OCI-M1 (cell line): ENCODE measurements at regions not wholly inside any gene's neighbourhood (a gene's known extent, or its start where the extent isn't known, plus 50 kb on each side); places are given as distances from the start of the nearest gene placed in this dataset.

Experiments used
- DNase-seq: peaks from one replicate; lab custom pipeline; 2025; lab: John Stamatoyannopoulos, UW

DNA sequence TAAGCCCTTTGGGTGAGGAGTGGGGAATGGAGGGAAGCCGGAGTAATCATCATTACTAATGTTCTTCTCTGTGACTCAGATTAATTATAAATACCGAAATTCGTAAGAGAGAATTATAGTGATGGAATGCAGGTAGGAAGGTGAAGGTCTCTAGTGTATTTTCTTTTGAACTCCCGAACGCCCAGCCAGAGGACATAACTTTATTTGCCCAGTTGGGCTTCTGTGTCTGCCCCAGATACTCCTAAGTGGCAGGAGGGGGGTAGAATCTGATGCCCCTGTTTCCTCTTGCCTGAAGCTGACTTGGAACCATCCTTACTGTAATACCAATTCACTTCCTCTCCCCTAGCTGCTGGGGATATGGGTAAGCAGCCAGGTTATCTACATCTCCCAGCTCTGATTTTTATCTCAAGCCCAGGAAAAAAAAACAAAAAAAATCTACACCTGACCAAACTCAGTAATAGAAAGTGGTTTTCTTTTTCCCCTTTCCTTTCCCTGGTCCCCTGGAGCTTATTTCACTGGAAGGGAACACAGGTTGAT is 84.4 kb upstream of the CISTR start:
- DNase-seq, result no peak

DNA sequence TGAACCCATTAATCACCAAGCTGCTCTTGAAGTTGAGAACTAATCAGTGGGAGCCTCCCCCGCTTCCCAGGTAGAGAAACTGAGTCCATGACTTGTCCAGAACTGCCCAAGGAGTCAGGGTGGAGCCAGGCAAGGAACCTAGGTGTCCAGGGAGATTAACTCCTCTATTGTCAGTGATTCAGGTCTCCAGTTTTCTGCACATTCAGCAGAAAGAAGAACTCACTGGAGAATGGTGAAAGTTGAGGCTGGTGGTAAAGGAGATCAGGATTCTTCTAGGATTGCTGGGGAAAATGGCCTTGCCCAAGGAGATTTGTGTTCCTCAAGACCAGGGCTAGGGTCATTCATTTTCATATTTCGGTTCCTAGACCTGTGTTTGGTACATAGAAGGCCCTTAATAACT is 87.2 kb upstream of the CISTR start:
- DNase-seq, result no peak

DNA sequence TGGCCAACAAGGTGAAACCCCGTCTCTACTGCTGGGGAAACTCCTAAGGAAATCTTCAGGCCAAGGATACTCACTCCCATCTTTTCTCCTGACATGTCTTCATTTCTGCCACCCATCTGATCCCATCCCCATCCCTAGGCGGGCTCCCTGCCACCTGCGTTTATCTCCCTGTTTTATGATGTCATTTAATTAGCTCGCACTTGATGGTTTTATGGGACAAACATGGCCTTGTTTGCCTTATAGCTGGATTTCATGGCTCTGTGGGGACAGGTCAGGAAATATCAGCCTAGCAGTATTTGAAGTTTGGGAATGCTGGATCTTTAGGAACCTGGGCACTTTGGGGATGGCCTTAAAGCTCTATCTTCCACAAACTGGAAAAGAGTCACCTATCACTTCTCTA is 88.5 kb upstream of the CISTR start:
- no peak for DNase-seq

DNA sequence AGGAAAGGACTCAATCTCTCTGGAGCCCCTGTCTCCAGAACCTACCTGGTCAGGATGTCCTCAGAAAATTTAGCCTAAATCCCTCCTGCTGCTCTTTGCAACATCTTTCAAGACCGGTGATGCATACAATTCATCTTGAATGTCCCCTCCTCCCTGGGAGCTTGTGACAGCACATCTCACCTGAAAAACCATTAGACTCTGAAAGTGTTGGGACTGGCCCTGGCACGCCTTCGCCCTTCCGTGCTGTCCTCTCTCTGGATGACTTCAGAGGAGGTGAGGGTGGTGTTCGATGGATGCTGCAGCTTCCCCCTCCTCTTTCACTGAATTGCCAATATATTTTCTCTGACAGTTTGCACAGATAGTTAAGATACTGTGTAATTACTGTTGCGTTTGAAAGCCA is 90.9 kb upstream of the CISTR start:
- no peak for DNase-seq

DNA sequence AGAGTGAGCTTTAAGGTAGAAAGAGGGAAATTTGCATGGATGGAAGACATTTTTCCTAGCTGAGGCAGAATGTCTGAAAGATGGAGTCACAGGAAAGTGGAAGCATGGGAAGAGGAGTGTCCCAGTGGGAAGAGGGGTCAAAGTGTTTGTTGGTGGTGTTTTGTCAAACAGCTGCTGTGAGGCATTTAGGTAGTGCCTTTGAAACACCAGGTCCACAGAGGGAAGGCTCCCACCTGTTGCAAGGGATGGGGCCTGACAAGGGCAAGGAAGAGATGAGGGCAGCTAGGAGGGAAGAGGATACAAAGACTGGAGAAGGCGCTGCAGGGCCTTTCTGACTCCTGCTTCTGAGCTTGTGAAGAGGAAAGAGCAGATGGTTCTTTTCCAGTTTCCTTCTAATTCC is 91.8 kb upstream of the CISTR start:
- DNase-seq, result no peak

DNA sequence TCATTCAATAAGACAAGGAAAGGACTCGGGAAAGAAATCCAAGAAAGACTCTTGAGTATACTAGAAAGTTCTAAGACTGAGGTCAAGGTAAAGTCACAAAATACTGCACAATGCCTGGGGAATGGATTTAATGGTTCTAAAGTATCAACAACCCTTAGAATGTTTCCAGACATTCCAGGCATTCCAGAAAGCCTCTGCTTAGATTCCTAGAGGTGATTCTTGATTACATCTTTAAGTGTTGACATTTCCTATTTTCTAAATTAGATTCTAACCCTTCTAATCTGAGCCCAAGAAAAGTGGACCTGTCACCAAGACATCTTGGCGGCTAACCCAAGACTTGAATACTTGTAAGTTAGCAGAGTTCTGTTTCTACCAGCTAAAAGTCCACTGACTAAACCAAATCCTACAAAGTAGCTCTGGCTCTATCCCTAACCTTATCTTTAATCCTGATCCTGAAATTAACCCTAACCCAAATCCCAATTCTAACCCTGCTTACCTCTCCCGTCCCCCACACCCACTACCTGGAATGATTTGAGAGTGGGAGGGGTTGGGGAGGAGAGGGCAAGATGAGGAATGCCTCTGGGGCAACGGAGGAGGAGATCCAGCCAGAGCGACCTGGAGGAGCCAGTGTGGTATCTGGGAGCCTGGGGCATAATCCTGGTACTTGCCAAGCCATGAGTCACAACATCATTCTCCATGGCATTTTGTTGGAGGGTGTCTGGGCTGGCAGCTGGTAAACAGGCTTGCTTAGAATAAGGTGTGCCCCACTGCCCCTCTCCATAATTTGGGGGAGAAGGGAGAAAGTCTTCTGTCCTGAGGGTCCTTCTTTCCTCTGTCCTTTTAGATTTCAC is 93.4 kb upstream of the HOXC13 start:
- no peak for DNase-seq

DNA sequence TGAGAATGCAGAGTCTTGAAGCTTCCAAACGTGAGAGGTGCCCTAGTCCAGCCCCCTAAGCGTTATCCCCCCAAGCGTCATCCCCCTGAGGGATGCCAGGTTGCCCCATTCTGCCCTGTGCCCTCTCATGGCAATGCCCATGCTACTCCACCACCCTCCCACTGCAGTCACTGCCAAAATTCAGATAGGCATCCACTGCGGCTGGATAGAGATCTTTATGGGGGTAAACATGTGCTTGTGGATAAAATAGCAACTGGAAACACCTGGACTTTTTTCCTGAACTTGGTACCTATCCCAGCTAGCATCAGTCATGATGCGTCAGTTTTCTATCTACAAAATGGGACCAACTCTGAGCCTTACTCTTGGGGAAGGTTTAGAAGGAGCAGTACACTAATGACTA is 92.7 kb upstream of the HOXC13 start:
- DNase-seq, result no peak

DNA sequence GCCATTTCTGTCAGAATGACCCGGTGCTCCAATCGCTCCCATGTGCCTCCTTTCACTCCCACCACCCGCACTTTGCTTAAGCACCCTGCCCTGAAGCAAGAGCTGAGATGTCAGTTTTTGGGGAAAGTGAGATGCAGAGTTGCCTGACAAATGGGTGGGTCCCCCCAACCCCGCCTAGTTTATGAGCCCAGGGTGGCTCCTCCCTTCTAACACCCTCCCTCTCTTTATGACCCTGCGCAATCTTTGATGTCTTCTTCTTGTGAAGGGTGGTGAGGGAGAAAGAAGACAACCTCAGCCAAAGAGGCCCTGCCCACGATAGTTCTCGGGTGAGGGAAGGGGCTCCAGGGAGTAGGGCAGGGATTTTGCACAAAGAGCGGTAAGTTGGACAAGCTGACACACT is 89.5 kb upstream of the HOXC13 start:
- DNase-seq, result no peak

DNA sequence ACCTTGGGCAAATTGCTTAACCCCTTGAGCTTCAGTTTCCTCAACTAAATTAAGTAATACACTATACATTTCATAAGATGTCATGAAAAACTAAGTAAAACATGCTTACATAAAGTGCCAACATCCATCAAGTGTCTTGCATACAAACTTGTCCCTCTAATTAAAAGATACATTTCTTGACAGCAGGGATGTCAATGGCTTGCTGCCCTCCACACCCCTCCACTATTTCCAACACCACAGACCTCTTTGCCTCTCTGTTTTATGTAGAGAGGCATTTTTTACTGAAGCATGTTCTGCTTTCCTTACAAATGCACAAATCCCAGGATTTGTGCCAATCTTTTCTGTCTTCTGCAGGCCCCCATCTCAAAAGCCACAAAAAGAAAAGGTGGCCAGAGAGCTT is 89.0 kb upstream of the HOXC13 start:
- no peak for DNase-seq

DNA sequence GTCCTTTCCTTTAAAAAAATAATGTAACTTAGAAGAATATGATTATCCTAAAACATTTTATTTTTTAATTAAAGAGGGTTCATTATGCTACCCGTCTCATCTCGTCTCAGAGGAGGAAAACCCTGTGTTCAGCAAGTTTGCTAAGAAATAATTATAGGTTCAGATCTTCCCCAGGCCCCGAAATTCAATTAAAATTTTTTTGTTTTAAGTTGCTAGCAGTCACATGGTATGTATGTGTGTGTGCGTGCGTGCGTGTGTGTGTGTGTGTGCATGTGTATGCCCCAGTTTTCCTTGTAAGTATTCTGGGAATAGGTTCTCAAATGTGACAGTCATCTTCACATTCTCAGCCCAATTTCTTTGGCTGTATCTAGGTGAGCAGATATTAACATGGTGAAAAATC is 86.6 kb upstream of the HOXC13 start:
- DNase-seq, result no peak

DNA sequence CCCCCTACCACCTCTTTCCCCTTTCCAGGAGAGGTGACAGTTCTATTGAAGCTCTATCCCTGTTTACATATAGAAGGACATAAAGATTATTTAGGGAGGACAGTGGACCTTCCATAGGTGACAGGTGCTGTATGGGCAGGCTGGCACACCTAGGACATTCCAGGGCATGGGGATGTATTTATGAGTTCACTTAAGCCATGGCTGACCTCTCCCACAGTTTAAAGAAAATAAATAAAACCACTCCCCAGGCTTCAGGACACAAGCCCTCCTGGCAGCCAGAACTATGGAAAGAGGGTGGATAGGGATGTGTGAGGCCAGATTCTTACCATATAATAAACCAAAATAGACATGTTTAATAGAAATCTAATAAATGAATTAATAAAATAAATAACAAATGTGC is 85.6 kb upstream of the HOXC13 start:
- no peak for DNase-seq

DNA sequence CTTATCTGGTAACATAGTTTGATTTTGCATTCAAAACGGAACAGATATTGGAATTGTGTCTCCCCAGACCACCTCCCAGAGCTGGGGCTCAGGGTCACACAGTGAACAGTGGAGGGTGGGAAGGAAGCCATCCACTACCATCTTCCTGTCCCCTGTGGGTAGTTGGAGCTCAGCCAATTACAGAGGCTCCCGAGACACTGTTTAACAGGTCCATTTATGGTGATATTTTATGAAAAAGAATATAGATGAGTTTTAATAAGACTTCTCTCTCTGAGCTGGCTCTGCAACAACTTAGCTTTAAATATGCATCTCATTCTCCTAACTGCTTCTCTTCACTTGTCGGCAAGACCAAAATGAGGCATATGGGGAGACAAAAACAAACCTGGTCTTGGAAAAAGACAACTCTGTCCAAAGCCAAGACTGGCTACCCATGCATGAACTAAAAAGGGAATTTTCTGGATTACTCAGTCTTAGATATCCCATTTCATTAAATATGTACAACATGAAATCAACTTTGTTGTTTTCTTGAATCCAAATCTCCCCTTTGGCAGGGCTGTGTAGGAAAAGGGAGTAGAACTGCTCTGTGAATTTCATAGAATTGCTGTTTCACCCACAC is 83.8 kb upstream of the HOXC13 start:
- DNase-seq, result no peak

DNA sequence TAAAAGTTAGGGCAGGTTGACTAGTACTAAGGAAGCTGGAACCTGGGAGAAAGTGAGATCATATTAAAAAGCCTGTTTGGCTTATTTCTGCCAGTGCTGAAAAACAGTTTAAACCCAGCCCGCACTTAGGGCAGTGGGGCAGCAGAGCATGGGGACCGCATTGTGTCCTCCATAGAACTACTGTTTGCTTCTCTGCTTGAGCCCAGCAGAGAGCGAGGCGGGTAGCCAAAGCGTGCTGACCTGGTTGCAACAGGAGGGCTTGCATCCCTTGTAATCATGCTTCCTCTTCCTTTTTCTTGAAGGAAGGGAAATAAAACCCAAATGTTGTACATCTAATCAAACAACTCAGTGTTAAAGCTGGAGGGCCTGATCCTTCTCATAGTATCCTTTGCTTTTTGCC is 82.5 kb upstream of the HOXC13 start:
- no peak for DNase-seq

DNA sequence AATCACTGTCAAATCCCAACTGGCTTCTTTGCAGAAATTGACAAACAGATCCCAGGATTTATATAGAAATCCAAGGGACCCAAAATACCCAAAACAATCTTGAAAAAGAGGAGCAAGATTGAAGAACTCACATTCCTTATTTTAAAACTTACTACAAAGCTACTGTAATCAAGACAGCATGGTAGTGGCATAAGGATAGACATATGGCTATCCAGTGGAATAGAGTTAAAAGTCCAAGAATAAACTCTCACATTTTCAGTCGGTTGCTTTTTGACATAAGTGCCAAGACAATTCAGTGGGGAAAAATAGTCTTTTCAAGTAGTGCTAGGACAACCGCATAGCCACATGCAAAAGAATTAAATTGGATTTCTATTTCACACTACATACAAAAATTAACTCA is 81.0 kb upstream of the HOXC13 start:
- no peak for DNase-seq

DNA sequence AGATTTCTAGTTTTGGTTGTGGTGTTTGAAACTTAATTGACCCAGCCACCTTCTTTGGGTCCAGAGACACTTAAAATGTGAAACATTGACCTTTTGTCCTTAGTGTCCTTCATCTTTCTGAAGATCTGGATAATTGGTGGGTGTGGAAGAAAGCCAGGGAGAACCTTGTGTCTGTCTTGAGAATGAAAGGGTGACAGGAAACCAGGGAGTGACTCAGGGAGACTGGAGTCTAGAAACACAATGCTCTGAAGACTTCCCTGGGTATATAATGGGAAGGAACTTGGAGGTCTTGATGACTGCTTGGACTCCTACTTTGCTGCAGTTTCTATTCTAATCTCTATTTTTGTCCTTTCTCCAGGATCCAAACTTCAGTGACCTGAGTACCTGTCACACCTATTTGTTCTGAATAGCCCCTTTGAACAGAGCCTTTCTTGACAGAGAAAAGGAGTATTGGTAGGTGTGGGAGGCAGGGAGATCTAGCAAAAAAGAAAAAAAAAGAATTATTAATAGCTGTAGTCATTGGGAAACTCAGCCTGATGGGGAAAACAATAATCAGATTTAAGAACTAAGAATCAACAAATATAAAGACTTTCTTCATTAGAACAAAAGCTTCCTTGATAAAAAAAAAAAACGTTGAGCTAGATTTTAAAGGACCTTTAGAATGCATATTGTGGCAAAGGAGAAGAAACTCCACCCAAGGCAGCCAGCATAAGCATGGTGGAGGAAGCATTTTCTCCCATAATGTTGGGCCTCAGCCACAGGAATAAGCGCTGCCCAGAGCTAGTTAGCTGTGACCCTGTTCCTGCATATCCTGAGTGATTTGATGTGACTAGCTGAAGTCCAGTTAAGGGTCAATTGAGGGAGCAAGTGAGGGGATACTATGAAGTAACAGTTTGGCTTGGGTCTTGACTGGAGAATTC is 77.9 kb upstream of the HOXC13 start:
- DNase-seq, result no peak

DNA sequence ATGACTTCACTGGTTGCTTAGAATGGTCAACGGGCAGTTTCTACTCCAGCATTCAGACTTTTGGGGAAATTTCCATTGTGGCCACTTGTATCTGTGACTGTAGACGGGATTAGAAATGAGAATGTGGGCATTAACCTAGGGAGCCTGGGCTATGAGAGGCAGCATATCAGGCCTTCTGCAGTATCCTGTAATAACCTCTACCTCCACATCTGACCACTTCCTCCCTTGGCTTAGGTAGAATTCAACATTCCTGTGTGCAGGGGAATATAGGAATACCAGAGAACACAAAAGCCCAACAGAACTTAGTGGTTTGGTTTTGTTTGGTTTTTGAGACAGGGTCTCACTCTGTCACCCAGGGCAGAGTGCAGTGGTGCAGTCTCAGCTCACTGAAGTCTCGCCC is 76.4 kb upstream of the HOXC13 start:
- DNase-seq, result no peak

DNA sequence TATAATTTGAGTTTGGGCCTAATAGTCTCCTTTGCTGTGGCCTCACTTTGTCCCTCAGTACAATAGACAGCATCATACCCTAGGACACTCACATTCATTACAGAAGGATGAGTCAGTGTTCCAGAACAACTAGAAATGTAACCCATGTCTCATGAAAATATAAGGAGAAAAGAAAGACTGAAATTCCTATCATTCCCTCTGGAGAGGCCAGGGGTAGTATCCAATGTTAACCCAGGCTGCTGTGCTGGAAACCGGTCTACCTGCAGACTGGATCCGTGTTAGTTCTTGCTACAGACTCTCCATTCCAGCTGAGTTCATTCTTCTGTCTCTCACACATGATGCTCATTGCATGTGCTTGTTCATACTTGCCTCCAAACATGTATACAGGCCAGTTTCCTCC is 75.8 kb upstream of the HOXC13 start:
- no peak for DNase-seq

DNA sequence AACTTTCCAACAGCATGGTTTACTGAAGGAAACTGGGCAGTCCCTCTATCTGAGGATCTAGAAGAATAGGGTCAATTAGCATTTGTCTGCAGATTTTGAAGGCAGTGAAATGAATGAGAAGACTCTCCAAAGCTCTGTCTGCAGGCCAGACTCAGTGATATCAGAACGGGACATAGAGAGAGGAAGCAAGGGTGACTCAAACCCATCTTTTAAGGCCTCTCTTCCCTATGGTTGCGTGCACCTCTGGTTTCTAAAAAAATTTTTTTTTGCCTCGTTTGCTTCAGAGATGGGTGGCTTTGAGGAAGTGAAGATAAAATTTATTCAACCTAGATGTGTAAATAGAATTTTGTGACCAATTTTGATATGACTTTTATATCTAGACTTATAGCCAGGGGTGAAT is 71.9 kb upstream of the HOXC13 start:
- no peak for DNase-seq

DNA sequence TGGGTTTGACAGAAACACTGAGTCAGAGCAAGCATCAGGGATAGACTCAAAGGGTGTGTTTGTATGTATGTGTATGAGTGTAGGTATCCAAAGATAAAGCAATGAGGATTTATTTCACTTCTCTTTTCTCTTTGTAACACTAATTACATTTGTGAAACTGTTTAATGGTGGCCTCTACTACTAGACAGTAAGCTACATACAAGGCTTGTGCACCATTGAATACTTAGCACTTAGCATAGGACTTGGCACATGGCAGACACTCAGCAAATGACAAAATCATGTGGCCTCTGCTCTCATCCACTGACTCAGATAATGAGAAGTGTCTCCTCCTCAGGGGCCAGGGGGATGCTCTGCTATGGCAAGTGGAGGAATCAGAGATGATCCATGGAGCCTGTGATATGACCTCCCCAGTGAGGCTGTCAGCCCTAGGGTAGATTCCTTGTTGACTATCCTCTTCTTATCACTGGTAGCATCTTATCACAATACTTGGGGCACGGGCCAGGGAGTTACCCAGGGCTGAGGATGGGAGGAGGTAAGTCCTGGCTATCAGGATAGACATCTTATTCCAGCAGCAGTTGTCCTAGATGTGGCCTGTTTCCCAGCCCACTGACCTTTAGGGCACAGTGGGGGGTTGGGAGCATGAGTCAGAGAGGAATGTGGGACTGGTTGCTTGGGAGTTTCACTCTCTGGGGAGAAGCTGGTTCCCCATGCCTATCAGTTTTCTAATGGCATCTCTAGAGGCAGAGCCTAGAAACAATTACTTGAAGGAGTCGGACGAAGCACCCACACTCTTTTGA is 71.2 kb upstream of the HOXC13 start:
- no peak for DNase-seq

DNA sequence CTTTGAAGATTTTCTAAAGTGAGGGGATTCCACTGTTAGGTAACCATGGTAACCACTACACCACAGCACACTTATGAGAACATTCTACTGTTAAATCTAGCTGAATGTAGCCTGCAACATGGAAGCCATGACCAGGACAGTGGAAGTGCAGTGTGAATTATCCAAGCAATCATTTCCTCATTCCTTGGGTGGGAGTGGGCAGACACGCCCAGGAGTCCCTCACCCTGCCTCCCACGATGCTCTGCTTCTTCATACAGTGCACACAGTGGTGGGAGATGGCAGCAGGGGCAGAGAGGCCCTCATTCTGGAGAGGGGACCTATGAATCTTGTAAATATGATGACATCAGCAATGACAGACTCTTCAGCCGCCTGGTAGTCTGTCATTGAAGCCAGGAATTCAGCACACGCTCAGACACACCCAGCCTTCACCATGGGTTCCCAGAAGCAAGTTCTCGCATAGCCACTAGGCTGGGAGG is 70.1 kb upstream of the HOXC13 start:
- no peak for DNase-seq

DNA sequence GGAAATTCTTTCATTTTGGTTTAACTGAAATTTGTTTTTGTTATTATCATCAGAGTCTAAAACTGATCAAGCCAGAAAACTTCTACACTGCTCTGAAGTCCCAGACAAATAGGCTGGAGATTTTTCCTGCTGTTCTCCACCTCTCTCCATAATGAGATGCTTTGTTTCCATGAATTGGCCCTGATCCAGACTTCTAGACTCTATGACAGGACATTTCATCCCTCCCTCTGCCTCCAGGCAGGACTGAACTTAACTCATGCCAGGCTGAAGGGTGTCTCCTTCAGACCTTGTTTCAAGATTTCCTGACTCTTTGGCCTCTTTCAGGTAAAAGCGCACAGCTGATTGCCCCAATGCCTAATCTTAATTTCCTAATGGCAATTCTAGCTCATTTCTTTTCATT is 69.1 kb upstream of the HOXC13 start:
- DNase-seq, result no peak

DNA sequence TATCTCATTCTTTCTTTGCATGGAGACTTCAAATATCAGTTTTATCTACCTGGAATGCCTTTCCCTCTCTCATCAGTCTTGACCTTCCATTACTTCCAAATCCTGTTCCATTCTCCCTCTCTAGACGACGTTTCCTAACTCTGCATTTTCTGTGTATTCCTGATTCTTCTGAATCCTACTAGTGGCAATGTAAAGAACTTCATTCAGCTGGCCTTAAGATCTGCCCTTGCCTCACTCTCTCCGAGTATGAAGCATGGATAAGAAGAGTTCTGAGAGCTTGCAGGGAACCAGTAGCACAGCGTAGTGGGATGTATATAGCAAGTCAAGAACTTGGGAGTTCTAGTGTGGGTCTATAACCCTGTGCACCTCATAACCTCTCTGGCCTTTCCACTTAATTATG is 68.5 kb upstream of the HOXC13 start:
- no peak for DNase-seq
